Neural cell (in vitro differentiated cells): ENCODE measurements at regions not wholly inside any gene's neighbourhood (a gene's known extent, or its start where the extent isn't known, plus 50 kb on each side); places are given as distances from the start of the nearest gene placed in this dataset.

ENCODE experiments used
- CTCF ChIP-seq: fragments of 450-650 bp; IDR thresholded peaks from 2 replicates; pipeline ENCODE4 v1.5.1; 2014; ENCODE audit warnings: antibody characterized with exemption, mild to moderate bottlenecking, moderate library complexity; ENCODE audit not compliant: poor library complexity, severe bottlenecking
- EP300 ChIP-seq: fragments of 450-650 bp; conservative IDR thresholded peaks from 2 replicates; pipeline ENCODE4 v1.6.1; 2014; ENCODE audit warnings: antibody characterized with exemption, mild to moderate bottlenecking, moderate library complexity; ENCODE audit not compliant: poor library complexity, severe bottlenecking
- EZH2 ChIP-seq: fragments of 200-600, 300-800 bp; shearing (Covaris generic), sonication (generic); IDR thresholded peaks from 2 replicates; pipeline ENCODE4 v1.6.1; 2014; ENCODE audit warnings: antibody characterized with exemption, low read length, borderline replicate concordance, mild to moderate bottlenecking; ENCODE audit not compliant: insufficient read depth, poor library complexity, severe bottlenecking
- MXI1 ChIP-seq: fragments of 450-650 bp; conservative IDR thresholded peaks from 2 replicates; pipeline ENCODE4 v1.6.1; 2014; ENCODE audit warnings: antibody characterized with exemption, mild to moderate bottlenecking; ENCODE audit not compliant: poor library complexity, severe bottlenecking
- POLR2AphosphoS5 ChIP-seq: IDR thresholded peaks from 2 replicates; pipeline ENCODE4 v1.6.1; 2012
- RAD21 ChIP-seq: fragments of 450-650 bp; conservative IDR thresholded peaks from 2 replicates; pipeline ENCODE4 v1.6.1; 2014; ENCODE audit warnings: antibody characterized with exemption, mild to moderate bottlenecking, moderate library complexity
- TAF1 ChIP-seq: IDR thresholded peaks from 2 replicates; pipeline ENCODE4 v1.6.1; 2012; ENCODE audit warnings: low read depth
- TF ChIP-seq, protein P1 (sequence below): IDR thresholded peaks from 2 replicates; pipeline ENCODE4 v1.6.1; 2012; ENCODE audit warnings: borderline replicate concordance

DNA sequence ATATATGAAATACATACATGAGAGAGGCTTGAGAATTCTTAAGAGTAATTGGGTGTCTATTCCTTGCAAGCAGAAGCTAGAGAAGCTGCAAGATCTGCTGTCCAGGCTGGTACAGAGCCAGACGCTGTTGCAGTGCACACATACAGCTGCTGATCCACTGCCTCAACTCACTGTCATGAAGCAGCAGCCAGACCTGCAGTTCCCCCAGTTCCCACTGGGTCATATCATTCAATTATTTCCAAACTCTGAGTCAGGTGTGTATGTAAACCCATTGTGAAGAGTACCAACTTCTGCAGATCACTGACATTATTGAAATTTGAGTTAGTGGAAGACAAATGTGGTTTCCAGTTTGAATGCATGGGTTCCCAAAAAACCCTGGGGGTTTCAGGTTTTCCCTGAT, 1212.8 kb upstream of the ADGRL3 start:
- no peak for TF ChIP-seq CTCF
- no peak for TF ChIP-seq EZH2
- no peak for TF ChIP-seq EP300
- TF ChIP-seq, protein P1, sequence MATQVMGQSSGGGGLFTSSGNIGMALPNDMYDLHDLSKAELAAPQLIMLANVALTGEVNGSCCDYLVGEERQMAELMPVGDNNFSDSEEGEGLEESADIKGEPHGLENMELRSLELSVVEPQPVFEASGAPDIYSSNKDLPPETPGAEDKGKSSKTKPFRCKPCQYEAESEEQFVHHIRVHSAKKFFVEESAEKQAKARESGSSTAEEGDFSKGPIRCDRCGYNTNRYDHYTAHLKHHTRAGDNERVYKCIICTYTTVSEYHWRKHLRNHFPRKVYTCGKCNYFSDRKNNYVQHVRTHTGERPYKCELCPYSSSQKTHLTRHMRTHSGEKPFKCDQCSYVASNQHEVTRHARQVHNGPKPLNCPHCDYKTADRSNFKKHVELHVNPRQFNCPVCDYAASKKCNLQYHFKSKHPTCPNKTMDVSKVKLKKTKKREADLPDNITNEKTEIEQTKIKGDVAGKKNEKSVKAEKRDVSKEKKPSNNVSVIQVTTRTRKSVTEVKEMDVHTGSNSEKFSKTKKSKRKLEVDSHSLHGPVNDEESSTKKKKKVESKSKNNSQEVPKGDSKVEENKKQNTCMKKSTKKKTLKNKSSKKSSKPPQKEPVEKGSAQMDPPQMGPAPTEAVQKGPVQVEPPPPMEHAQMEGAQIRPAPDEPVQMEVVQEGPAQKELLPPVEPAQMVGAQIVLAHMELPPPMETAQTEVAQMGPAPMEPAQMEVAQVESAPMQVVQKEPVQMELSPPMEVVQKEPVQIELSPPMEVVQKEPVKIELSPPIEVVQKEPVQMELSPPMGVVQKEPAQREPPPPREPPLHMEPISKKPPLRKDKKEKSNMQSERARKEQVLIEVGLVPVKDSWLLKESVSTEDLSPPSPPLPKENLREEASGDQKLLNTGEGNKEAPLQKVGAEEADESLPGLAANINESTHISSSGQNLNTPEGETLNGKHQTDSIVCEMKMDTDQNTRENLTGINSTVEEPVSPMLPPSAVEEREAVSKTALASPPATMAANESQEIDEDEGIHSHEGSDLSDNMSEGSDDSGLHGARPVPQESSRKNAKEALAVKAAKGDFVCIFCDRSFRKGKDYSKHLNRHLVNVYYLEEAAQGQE: no peak
- TF ChIP-seq TAF1: no peak
- TF ChIP-seq POLR2AphosphoS5: no peak
- TF ChIP-seq RAD21: no peak
- TF ChIP-seq MXI1: no peak
